Aorta (tissue), 5 donors: ENCODE measurements at regions not wholly inside any gene's neighbourhood (a gene's known extent, or its start where the extent isn't known, plus 50 kb on each side); places are given as distances from the start of the nearest gene placed in this dataset.

ENCODE experiments used
- ATAC-seq: fragments of 200-7000 bp; cut with Tn5 transposase; one replicate; pipeline ENCODE4 v1.9.1; 2022; ENCODE audit warnings: moderate library complexity; ENCODE audit not compliant: low FRiP score
- DNase-seq, 2 donors: peaks; one replicate each; pipeline ENCODE4 v3.0.0-alpha.2; 2020
- H3K27ac ChIP-seq, 2 donors: one replicate each; pipeline ENCODE4 v1.5.1; 2013; ENCODE audit warnings: low read length in 2 of 2, mild to moderate bottlenecking in 2 of 2, moderate library complexity in 2 of 2, control low read depth in 1 of 2, inconsistent platforms in 1 of 2, low read depth in 1 of 2
- H3K27me3 ChIP-seq, 2 donors: one replicate each; pipeline ENCODE4 v1.6.1; 2013; ENCODE audit warnings: control low read depth in 1 of 2, low read length in 1 of 2, mild to moderate bottlenecking in 1 of 2, moderate library complexity in 1 of 2; ENCODE audit not compliant: insufficient read depth in 2 of 2, control insufficient read depth in 1 of 2
- H3K36me3 ChIP-seq, 2 donors: one replicate each; pipeline ENCODE4 v1.6.1; 2013; ENCODE audit warnings: control low read depth in 1 of 2, low read length in 1 of 2, mild to moderate bottlenecking in 1 of 2; ENCODE audit not compliant: insufficient read depth in 2 of 2, control insufficient read depth in 1 of 2
- H3K4me1 ChIP-seq, 2 donors: one replicate each; pipeline ENCODE4 v1.6.1; 2013; ENCODE audit warnings: low read length in 2 of 2, control low read depth in 1 of 2, mild to moderate bottlenecking in 1 of 2, moderate library complexity in 1 of 2; ENCODE audit not compliant: insufficient read depth in 2 of 2, control insufficient read depth in 1 of 2
- H3K4me3 ChIP-seq, 2 donors: one replicate each; pipeline ENCODE4 v1.5.1; 2013; ENCODE audit warnings: low read length in 2 of 2, control low read depth in 1 of 2, mild to moderate bottlenecking in 1 of 2
- H3K9me3 ChIP-seq: one replicate; pipeline ENCODE4 v1.6.1; 2013; ENCODE audit warnings: mild to moderate bottlenecking, low read length; ENCODE audit not compliant: control insufficient read depth
- WGBS, 2 donors: extraction: QIAGEN DNeasy Blood & Tissue Kit; methylation state at CpG; one replicate each; pipeline ENCODE4 v1.1.7; 2013; 5-methylcytosine and 5-hydroxymethylcytosine counted together
- intact Hi-C, 2 donors: fragments of 100-400 bp; cut with DNase I; formaldehyde crosslinking; loops; one replicate each; pipeline versions ENCODE4 v1.14.2 to v1.15.0; 2022
- donor health status: healthy with polysubstance abuse.
- donor health status: Bipolar disorder and iron deficiency.
- donor health status: DM: no; HTN: no; CAD: no.
- donor health status: DM: no; HTN: no; CAD: no.
- donor health status: DM: yes; HTN: yes; CAD: no.

DNA sequence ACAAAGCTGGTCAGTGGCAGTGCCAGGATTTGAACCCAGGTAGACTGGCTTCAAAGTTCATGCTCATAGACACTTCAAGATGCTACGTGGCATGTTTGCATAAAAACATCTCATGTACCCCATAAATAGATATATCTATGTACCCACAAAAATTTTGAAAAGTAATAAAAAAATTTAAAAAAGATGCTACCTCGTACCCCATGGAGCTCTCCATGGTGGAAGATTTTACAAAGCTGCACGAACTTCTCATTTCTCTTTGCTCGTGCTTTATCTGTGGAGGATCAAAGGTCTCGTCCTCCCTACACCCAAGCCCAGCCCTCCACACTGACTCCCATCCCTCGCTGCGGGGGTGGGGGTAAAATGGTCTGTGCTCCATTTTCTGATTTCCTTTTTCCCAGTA is 135.5 kb downstream of the HAPSTR1 start:
- no peaks in the 10 kb centered on the region for H3K27me3 ChIP-seq
- 66 to 67% methylated on average over 7 of the region's 7 CpGs for WGBS, 2 donors
- DNase-seq (no peak), ATAC-seq (no peak)
- intact Hi-C loops = no loop called here
- no peaks in the 10 kb centered on the region for H3K4me1 ChIP-seq
- H3K4me3 ChIP-seq = no peak overlapping the region
- H3K36me3 ChIP-seq = no peaks in the 10 kb centered on the region
- no peak overlapping the region for H3K27ac ChIP-seq
- peaks cover 10% of the 10 kb centered on the region for H3K9me3 ChIP-seq

DNA sequence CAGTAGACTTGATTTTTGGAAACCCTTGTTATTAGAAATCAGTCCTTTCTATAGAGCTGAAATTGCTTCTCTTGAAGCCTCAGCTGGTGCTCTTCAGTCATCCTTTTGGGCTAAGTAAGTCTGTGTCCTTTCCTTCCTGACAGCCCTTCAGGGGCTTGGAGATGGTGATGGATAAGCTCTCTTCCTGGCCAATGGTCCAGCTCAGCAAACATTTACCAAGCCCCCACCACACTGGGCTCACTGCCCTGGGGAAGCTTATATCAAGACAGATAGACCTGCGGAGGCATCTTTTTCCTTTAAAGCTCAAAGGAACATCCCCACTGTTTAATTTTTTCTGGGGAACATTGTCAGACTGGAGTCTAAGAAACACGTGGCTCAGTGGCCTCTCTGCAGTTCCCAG is 139.6 kb downstream of the HAPSTR1 start:
- Histone ChIP-seq H3K9me3 (no peaks in the 10 kb centered on the region), H3K36me3 (no peaks in the 10 kb centered on the region), H3K4me1 (no peaks in the 10 kb centered on the region), H3K27ac (no peak overlapping the region), H3K4me3 (no peak overlapping the region), H3K27me3 (no peaks in the 10 kb centered on the region)
- DNase-seq (no peak), ATAC-seq (no peak)
- intact Hi-C loops = no loop called here
- WGBS, 2 donors = 32 to 41% methylated on average over 2 of the region's 2 CpGs

DNA sequence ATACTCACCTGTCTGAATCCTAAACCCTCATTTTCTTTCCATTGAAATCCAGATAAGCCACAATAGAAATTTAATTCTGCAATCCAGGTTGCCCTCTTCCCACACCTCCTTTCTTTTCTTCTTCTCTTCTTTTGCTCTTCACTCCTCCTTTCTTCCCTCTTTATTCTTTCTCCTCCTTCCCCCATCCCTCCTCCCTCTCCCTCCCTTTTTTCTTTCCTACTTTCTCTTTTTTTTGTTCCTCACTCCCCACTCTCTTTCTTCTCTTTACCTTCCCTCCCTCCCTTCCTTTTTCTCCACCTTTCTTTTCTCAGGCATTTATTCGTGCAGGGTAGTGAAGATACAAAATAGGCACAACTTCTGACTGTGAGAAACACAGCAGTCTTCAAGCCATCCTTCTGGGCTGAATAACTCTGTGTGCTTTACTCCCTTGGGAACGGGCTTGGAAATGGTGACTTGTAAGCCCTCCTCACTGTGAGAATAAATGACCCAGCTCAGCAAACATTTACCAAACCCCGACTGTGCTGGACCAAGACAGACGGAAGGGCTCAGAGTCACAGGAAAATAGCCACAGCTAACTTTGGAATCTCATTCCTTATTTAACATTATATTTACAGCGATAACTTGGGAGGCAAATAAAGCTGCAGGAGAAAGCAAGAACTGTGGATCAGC is 140.8 kb downstream of the HAPSTR1 start:
- DNase-seq = no peak
- no peak for ATAC-seq
- no peaks in the 10 kb centered on the region for H3K36me3 ChIP-seq
- no peaks in the 10 kb centered on the region for H3K9me3 ChIP-seq
- no peak overlapping the region for H3K27ac ChIP-seq
- no peaks in the 10 kb centered on the region for H3K4me1 ChIP-seq
- H3K27me3 ChIP-seq = no peaks in the 10 kb centered on the region
- WGBS, 2 donors = 6 to 7% methylated on average over 5 of the region's 5 CpGs
- no peak overlapping the region for H3K4me3 ChIP-seq
- intact Hi-C loops = no loop called here

- no peak overlapping the region for H3K27ac ChIP-seq
- H3K36me3 ChIP-seq = no peaks in the 10 kb centered on the region
- DNase-seq = no peak
- H3K4me3 ChIP-seq = no peak overlapping the region
- no peaks in the 10 kb centered on the region for H3K4me1 ChIP-seq
- intact Hi-C loops = no loop called here
- H3K9me3 ChIP-seq = no peaks in the 10 kb centered on the region
- 57 to 68% methylated on average over 2 of the region's 2 CpGs for WGBS, 2 donors
- no peak for ATAC-seq
- no peaks in the 10 kb centered on the region for H3K27me3 ChIP-seq
These were observed 144.4 kb downstream of the HAPSTR1 start for GRCh38 chr16:9235867-9236266.

DNA sequence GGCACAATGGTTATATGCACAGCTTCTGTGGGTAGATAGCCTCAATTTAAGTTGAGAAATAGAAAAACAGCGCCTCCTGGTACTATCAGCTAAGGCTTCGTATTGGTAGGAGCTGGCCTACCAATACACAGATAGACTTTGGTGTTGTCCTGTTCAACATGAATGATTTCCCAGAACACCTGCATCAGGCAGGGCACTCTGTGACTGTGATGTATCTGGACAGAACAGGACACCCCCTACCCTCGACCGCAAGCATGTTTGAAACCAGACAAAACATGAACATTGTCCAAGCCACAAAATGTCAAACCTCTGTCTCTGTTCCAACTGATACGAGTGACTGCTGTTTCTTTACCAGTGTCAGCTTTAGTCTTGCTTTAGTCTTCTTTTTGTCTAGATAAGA is 144.9 kb downstream of the HAPSTR1 start:
- intact Hi-C loops = no loop called here
- Histone ChIP-seq H3K4me1 (no peaks in the 10 kb centered on the region), H3K36me3 (no peaks in the 10 kb centered on the region), H3K9me3 (no peaks in the 10 kb centered on the region), H3K27ac (no peak overlapping the region), H3K4me3 (no peak overlapping the region), H3K27me3 (no peaks in the 10 kb centered on the region)
- no peak for DNase-seq
- ATAC-seq = no peak
- WGBS, 2 donors = 69 to 73% methylated on average over 5 of the region's 5 CpGs

- H3K27me3 ChIP-seq = no peaks in the 10 kb centered on the region
- no peaks in the 10 kb centered on the region for H3K4me1 ChIP-seq
- H3K27ac ChIP-seq = no peak overlapping the region
- no peak for ATAC-seq
- no peak for DNase-seq
- H3K9me3 ChIP-seq = no peaks in the 10 kb centered on the region
- H3K4me3 ChIP-seq = no peak overlapping the region
- intact Hi-C loops = no loop called here
- WGBS, 2 donors = 78 to 93% methylated on average over 1 of the region's 1 CpG
- H3K36me3 ChIP-seq = no peaks in the 10 kb centered on the region
These were observed 146.9 kb downstream of the HAPSTR1 start for GRCh38 chr16:9238346-9238745.

- DNase-seq (no peak), ATAC-seq (no peak)
- Histone ChIP-seq H3K27me3 (no peaks in the 10 kb centered on the region), H3K36me3 (no peaks in the 10 kb centered on the region), H3K27ac (no peak overlapping the region), H3K9me3 (no peaks in the 10 kb centered on the region), H3K4me1 (no peaks in the 10 kb centered on the region), H3K4me3 (no peak overlapping the region)
- intact Hi-C loops = no loop called here
These were observed 149.7 kb downstream of the HAPSTR1 start for GRCh38 chr16:9241177-9241576.

- 19 to 38% methylated on average over 2 of the region's 2 CpGs for WGBS, 2 donors
- intact Hi-C loops = no loop called here
- no peak for ATAC-seq
- Histone ChIP-seq H3K4me1 (no peaks in the 10 kb centered on the region), H3K27me3 (no peaks in the 10 kb centered on the region), H3K27ac (no peak overlapping the region), H3K36me3 (no peaks in the 10 kb centered on the region), H3K4me3 (no peak overlapping the region), H3K9me3 (no peaks in the 10 kb centered on the region)
- DNase-seq = no peak
These were observed 156.7 kb downstream of the HAPSTR1 start for GRCh38 chr16:9248162-9248561.

GRCh38 chr16:9249534-9249933 is 158.1 kb downstream of the HAPSTR1 start:
- WGBS, 2 donors = 54 to 68% methylated on average over 4 of the region's 4 CpGs
- intact Hi-C loops = no loop called here
- peaks cover 3% of the 10 kb centered on the region for H3K9me3 ChIP-seq
- H3K27ac ChIP-seq = no peak overlapping the region
- no peaks in the 10 kb centered on the region for H3K4me1 ChIP-seq
- DNase-seq (no peak), ATAC-seq (no peak)
- no peak overlapping the region for H3K4me3 ChIP-seq
- H3K27me3 ChIP-seq = no peaks in the 10 kb centered on the region
- no peaks in the 10 kb centered on the region for H3K36me3 ChIP-seq
